Epithelial cell of proximal tubule (primary cell): ENCODE measurements at regions not wholly inside any gene's neighbourhood (a gene's known extent, or its start where the extent isn't known, plus 50 kb on each side); places are given as distances from the start of the nearest gene placed in this dataset.
"Not testable (repeated sequence)": the region's sequence is repeated elsewhere in the genome, so short reads cannot be mapped to it uniquely, and the experiment has no call there.

ENCODE experiments used
- DNase-seq: peaks from one replicate; pipeline ENCODE4 v3.0.0-alpha.2; 2011; ENCODE audit warnings: low read depth
- H3K4me3 ChIP-seq: 2 replicates; pipeline ENCODE4 v1.5.1; 2011; ENCODE audit warnings: low read depth, mild to moderate bottlenecking, low read length
- TF ChIP-seq, protein P1 (sequence below): conservative IDR thresholded peaks from 2 replicates; pipeline ENCODE4 v1.5.1; 2012; ENCODE audit warnings: low read depth, mild to moderate bottlenecking, low read length

GRCh38 chr5:82584631-82585030, 306.5 kb upstream of the RPS23 start:
- DNase-seq: no peak
- TF ChIP-seq, protein P1, sequence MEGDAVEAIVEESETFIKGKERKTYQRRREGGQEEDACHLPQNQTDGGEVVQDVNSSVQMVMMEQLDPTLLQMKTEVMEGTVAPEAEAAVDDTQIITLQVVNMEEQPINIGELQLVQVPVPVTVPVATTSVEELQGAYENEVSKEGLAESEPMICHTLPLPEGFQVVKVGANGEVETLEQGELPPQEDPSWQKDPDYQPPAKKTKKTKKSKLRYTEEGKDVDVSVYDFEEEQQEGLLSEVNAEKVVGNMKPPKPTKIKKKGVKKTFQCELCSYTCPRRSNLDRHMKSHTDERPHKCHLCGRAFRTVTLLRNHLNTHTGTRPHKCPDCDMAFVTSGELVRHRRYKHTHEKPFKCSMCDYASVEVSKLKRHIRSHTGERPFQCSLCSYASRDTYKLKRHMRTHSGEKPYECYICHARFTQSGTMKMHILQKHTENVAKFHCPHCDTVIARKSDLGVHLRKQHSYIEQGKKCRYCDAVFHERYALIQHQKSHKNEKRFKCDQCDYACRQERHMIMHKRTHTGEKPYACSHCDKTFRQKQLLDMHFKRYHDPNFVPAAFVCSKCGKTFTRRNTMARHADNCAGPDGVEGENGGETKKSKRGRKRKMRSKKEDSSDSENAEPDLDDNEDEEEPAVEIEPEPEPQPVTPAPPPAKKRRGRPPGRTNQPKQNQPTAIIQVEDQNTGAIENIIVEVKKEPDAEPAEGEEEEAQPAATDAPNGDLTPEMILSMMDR: no peak
- H3K4me3 ChIP-seq: no peak overlapping the region

- not testable (repeated sequence) for H3K4me3 ChIP-seq, DNase-seq
These were observed 305.2 kb upstream of the RPS23 start for GRCh38 chr5:82583331-82583730.

- TF ChIP-seq, protein P1: no peak
- H3K4me3 ChIP-seq: no peak overlapping the region
- DNase-seq: no peak
These were observed 286.8 kb upstream of the RPS23 start for GRCh38 chr5:82564963-82565362.

DNA sequence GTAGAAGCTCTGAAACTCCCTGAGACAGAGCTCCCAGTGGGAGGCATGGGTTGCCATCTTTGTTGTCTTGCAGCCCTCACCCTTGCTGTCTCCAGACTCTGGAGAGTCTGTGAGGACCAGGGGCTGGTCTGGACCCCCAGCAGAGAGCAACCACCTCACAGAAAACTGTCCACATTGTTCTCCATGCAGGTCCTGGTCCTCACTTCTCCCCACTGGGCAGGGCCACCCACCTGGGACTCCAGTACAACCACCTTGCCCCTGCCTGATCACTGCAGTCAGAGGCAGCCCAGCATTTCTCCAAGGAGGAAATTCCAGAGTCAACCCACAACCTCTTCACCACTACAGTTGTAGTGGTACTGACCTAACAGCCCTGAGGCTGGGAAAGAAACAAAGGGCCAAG, 285.6 kb upstream of the RPS23 start:
- TF ChIP-seq, protein P1: no peak
- no peak overlapping the region for H3K4me3 ChIP-seq
- DNase-seq: no peak

DNA sequence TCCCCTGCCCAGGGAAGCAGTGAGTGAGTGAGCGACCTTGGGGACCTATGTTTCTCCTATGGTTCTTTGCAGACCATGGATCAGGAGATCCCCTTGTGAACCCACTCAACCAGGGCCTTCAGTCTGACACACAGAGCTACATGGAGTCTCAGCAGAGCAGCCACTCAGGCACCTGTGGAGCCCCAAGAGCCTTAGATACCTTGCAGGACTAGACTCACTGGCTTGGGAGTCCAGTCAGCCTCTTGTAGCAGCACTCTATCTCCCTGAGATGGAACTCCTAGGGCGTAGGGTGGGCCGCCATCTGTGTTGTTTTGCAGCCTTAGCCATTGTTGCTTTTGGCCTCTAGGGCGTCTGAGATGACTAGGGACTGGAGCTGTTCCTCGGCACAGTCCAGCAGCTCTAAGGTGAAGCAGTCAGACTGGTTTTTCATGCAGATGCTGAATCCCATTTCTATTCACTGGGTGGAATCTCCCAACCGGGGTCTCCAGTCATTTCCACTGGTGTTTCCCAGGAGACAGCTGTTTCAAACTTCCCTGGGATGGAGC, 284.6 kb upstream of the RPS23 start:
- no peak for DNase-seq
- H3K4me3 ChIP-seq: no peak overlapping the region
- TF ChIP-seq, protein P1: no peak

DNA sequence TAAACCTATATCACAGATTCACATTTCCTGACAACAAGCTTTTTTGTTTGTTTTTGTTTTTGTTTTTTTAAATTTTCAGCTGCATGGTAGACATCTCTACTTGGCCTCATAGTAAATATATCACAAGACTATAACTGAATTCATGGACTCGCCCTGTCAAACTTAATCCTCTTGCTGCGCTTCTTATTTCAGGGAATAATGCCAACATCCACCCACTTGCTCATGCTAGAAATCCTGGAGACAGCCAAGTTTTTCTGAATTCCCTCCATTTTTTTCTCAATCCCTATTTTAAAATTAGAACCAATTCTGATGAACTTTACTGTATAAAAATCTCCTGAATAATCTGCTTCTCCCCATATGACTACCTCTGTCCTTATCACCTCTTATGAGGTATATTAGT, 283.6 kb upstream of the RPS23 start:
- TF ChIP-seq, protein P1: no peak
- H3K4me3 ChIP-seq: no peak overlapping the region
- DNase-seq: no peak

GRCh38 chr5:82560969-82561368, 282.8 kb upstream of the RPS23 start:
- TF ChIP-seq, protein P1: no peak
- no peak overlapping the region for H3K4me3 ChIP-seq
- DNase-seq: no peak
